Kidney capillary endothelial cell (primary cell): ENCODE measurements at regions not wholly inside any gene's neighbourhood (a gene's known extent, or its start where the extent isn't known, plus 50 kb on each side); places are given as distances from the start of the nearest gene placed in this dataset.

Experiments used
- DNase-seq: peaks from one replicate; pipeline ENCODE4 v3.0.0-alpha.2; 2018; ENCODE audit warnings: low spot score

DNA sequence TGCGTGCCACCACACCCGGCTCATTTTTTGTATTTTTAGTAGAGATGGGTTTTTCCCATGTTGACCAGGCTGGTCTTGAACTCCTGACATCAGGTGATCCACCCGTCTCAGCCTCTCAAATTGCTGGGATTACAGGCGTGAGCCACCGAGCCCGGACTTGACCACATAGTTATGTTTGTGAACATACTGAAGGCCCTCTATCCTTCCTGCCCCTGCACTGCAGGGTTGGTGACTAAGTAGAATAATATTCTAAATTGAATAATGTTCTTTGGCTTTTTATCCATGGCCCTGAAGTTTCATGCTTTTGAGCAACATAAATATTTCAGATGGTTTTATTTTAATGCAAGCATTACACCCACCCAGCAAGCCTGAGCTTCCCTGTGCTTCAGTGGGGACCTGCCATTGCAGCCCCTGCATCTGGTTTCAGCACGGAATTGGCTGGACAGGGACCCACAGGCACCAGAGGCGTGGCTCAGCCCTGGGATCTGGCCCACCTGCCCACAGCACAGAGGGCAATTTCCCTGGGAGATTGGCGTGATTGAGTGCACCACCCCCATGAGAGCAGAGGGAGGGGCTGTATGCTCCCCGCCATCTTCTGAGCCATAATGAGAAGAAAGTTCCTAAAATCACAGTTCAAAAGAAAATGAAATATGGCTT is 460.5 kb downstream of the BRD1 start:
- DNase-seq: no peak

DNA sequence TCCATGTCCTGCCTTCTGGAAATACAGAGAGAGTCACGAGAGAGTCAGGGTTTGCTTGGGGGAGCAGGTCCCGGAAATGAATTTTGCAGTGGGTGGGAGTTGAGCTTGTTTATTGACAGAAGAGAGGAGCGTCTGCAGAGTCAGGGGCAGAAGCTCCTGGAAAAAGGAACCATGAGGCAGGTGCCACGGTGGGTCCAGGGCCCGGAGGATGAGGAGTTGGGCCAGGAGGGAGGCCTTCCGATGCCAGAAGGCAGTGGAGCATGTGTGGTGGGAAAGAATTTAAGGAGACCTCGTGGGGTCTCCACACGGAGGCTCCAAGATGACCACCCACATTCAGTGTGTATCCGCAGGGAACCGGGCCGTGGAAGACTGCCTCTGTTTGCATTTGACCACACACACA is 461.2 kb downstream of the BRD1 start:
- no peak for DNase-seq

DNA sequence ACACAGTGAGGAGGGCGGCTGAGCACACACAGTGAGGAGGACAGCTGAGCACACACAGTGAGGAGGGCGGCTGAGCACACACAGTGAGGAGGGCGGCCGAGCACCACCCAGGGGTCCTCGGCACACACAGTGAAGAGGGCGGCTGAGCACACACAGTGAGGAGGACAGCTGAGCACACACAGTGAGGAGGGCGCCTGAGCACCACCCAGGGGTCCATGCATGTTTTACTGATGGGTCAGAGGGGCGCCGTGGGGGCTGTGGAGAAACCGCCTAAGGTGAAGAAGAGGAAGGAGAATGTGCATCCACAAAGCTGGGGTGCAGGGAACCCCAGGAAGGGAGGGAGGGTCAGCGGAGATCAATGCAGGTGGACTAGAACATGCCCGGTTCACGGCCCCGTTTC is 461.8 kb downstream of the BRD1 start:
- no peak for DNase-seq

DNA sequence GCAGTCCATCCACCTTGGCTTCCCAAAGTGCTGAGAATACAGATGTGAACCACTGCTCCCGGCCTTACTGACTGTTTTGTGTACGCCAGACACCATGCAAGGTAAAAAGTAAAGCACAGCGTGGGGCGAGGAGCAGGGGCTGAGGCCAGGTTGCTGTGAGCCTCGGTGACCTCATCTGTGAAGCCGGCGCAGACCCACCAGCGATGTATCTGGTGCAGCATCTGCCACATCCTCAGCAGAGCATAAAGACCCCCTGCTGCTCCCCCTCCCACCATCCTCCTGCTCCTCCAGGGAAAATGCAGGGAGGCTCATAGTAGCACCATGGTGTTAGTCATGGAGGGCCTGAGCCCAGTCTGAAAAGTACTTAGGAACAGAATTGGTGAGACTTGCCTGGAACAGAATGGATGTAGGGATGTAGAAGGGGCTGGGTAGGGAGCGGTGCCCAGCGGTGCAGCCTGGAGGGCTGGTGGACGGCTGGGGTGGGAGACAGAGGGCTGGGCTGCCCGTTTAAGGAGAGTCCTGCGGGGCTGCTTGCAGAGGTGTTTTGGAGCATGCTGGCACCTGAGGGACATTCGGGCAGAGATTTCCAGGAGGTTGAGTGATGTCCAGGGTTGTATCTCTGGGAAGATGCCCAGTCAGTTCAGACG is 462.4 kb downstream of the BRD1 start:
- DNase-seq: no peak

DNA sequence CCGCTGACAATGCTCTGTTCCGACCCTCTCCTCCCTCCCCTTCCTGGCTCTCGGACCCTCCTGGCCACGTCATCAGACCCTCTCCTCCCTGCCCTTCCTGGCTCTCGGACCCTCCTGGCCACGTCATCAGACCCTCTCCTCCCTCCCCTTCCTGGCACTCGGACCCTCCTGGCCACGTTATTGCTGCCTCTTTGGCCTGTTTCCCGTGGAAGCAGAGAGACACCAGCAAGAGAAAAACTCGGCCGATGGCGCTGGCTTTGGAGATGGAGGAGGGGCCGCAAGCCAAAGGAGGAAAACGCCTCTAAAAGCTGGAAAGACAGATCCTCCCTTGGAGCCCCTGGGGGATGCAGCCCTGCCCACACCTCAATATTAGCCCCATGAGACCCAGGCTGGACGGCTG is 463.3 kb downstream of the BRD1 start:
- no peak for DNase-seq

DNA sequence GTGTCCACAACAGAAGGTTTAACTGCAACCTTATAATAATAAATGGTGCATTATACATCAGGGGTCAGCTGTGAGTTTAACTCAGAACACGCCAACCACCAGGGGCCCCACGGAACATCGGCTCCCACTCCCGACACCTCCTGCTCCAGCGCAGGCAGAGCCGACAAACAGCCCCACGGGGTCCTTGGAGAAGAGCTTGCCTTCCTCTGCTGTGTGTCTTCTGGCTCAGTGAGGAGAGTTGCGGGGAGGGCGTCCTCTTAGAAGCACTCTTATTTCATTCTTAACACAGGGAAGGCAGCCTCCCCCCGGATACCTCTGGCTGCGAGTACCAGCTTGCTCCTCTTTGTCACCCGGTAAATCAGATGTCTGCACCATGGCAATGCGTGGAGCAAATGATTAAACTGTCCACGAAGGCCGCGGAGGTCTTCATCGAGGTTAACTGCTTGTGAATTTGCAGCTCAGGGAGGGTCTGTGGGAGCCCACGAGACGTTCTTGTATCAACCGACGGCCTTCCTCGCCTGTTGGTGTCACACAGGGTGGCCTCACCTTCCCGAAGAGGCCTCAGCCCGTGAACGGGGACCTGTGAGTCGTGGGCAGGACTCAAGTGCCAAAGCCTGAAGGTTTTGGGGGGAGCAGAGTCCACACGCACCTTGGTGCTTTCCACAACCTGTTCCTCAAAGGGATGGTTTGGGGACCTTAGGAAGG is 464.0 kb downstream of the BRD1 start:
- no peak for DNase-seq

DNA sequence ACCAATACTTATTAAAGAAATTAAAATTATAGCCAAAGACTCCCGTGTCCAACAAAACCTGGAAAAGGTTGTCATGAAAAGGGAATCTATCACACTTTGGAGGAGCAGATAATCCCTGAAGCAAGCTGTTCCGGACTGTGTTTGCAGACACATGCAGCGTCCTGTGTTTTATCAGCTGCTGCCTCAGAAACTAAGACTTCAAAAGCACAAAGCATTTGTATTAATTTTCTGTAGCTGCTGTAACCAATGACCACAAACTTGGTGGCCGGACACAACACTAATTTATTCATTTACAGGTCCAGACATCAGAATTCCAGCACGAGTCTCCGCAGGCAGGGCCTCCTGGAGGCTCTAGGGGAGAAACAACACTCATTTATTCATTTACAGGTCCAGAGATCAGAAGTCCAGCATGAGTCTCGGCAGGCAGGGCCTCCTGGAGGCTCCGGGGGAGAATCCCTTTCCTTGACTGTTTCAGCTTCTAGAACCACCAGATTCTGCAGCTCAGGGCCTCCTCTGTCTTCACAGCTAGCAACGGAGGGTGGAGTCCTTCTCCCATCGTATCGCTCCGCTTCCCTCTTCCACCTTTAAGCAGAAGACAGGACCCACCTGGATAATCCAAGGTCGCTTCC is 465.3 kb downstream of the BRD1 start:
- DNase-seq: no peak

DNA sequence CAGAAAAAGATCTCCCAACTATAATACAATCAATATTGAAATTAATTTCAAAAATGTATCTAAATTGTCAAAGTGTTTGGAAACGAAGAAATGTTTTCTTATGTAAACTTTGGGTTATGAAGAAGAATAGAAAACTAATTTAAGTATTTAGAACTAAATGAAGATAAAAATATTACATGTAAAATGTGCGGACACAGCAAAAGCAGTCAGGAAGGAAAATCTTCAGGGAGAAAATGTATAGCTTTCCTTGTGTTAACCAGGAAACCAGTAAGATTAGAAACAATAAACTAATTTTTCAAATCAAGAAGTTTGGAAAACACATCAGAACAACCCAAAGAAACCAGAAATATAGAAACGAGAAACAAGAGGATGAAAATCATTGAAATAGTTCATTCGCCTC is 466.5 kb downstream of the BRD1 start:
- DNase-seq: no peak

DNA sequence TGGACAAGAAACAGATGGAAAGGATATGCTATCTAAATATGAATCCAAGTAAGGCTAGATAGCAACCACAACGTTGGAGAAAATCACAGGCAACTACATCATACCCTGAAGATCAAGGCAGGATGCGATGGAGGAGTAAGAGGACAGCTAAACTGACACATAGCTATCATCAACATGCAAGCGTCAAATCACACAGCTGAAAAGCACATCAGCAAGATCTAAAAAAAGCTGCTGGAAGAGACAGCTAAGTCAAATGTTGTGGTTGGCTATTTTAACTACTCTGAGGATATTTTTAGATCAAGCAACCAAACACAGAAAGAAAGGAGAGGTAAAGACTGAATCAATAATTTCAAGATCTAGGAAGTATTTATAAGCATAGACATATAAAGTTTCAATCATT is 466.9 kb downstream of the BRD1 start:
- no peak for DNase-seq

DNA sequence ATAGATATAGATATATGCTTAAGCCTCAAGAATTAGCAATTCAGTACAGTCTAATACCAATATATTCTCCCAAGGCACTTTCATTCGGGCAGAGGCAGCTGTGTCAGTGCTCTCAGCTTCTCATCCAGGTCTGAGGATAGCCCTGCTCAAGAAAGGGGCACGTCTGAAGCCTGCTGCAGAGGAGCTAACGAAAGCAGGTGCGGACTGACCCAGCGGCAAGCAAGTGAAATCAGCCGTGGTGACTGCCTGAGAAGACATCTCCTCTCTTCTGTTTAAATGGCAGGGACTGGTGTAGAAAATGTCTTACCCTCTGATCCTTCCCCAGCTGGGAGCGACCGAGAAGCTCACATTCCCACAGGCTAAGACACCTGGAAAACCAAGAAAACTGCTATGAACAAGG is 468.6 kb downstream of the BRD1 start:
- no peak for DNase-seq

DNA sequence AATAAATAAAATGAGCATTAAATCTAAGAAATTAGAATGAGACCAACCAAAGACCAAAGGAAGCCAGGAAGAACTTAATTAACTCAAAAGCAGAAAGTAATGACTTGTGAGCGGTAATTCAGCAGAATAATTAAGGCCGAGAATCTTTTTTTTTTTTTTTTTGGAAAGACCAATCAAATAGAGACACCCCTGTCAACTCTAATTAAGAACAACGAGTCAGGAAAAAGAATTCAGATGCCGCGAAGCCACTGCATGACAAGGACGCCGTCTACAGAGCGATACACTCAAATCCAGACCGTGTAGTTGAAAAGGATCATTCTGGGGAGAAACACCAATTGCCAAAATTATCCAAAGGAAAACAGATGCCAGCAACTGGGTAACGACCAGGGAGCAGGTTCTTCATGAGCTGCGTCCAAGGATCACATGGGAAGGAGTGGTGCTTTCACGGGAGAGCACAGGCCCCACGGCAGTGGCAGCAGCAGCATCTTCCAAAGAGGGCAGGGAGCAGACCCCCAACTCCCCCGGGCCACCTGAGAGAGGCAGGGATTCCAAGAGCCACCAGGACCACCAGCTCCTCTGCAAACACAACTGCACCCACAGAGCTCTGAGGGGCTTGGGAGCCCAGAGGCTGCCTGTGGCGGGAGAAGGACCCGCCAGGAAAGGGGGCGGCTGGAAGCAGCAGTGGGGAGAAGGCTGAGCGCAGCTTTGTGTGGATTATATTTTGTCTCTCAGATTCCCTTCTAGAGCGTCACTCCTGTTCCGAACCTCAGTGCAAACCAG is 469.8 kb downstream of the BRD1 start:
- no peak for DNase-seq

DNA sequence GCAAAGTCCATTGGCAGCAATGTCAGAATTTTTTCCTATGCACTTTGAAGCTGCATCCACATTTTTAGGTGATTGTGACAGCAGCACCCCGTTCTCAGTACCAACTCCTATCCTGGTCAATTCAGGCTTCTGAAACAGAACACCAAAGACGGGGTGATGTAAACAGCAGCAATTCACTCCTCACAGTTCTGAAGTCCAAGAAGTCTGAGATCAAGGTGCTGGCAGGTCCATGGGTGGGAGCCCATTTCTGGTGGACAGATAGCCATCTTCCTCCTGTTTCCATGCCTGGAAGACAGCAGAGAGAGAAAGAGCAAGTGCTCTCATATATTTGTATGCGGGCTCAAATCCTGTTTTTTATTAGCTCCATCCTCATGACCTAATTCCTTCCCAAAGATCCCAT is 471.2 kb downstream of the BRD1 start:
- no peak for DNase-seq

DNA sequence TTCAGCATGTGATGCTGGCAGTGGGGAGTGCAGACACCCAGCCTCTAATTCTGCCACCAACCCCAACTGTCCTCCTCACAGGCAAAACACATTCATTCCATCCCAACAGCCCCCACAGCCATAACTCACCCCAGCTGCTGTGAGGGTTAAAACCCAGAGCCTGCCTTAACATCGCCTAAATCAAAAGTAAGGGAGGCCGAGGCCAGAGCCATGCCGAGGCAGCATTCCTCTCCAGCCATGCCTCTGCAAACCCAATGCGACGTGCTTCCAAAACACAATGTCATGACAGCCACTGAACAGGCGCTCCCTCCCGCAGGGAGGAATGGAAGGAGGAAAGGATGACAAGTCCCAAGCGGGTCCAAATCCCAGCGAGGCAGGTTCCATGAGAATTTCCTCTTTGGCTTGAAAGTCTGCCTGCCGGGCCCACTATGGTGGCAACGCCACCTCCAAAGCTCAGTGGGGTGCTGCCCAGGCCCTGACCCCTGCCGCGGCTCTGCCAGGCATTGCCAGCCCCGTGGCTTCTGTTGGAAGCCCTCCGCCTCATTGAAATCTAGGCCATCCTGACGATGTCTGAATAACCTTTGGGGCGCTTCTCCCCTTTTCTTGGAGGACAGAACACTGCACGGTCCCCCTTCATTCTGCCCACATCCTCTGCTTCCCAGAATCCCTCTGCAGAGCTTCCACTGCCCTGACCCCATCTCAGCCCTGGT is 472.3 kb downstream of the BRD1 start:
- DNase-seq: no peak

DNA sequence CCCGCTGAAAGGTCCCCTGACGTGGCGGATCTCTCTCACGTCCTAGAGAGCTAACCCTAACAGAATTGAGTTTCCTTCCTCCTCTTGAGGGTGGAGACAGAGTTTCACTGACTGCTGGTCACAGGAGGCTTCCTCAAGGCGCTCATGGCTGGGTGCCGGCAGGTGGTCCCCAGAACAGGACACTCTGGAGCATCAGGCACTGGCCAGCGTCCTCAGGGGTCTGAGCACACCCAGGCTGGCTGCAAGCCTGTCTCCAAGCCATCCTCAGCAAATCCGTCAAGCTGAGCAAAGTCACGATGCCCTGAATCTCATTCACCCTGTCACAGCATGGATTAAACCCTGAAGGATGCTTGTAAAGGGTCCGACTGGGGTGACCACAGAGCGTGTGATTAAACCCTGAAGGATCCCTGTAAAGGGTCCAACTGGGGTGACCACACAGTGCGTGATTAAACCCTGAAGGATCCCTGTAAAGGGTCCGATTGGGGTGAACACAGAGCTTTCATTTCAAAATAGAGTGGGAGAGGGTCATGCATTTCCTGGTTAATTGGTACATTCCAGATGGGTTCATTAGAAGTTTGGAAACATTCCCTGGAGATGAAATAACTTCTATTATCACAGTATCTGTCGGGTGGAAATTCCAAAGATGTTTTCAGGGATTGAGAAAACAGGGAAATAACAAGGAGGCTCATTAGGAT is 473.0 kb downstream of the BRD1 start:
- no peak for DNase-seq

DNA sequence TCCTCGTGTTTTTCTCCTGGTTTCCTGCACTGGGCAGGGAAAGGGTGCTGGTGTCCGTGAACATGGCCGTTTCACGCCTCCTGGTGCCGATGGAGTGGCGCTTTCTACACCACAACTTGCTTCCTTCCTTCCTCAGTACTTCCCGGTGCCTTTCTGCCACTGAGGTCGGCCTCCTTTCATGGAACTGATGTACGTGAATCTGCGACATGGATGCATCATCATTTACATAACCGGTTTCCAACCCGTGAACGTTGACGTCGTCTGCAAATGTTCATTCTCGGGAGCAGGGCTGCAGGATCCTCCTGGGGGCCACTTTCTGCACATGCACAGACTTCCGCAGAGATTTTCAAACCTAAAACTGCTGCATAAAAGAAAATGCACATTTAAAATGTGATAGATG is 474.4 kb downstream of the BRD1 start:
- DNase-seq: no peak

DNA sequence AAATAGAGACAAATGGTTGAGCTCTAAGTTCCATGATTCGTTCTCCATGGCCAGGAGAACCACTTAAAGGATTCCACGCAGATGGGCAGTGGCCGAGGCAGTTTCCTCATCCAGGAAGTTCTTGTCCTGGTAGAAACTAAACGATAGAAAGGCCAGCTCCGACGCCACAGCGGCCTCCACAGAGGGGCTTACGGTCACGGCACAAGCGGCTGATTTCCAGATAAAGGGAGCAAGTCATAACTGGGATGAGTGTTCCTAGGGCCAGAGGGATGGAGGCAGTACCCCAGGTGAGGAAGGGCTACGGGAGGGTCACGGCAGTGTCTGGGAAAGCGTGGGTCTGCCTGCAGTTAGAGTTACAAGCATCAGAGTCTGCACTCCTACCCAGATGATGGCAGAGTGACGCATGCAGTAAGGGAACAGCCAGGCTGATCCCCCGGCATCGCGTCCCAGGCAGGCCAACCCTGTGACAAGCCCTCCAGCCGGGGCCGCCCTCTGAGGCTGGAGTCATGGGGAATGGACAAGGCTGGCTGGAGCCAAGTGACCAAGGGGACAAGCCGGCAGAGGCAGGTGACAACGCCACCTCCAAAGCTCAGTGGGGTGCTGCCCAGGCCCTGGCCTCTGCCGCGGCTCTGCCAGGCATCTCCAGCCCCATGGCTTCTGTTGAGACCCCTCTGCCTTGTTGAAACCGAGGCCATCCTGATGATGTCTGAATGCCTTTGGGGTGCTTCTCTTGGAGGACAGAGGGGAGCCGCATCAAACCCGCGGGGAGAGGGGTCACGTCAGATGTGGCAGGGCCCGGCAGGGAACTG is 475.1 kb downstream of the BRD1 start:
- no peak for DNase-seq

DNA sequence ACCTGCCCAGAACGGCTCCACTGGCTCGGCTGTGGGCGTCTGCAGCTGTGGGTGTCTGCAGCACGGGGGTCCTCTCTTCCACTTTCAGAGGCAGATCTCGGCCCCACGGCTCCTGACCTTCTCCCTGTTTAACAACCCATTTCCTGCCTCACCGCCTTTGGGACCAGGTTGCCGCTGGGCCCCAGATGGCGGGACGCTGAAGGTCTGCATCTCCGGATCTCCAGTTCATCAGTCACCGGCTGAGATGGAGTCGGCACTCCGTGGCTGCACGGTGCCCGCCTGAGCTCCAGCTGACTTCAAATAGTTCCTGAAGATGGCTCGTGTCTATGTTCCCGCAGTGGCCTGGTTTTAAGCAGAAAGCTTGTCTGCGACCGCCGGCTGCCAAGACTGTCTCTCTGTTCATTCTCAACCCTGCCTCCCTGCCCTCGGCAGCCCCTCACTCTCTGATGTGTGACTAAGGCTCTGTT is 475.9 kb downstream of the BRD1 start:
- DNase-seq: no peak

DNA sequence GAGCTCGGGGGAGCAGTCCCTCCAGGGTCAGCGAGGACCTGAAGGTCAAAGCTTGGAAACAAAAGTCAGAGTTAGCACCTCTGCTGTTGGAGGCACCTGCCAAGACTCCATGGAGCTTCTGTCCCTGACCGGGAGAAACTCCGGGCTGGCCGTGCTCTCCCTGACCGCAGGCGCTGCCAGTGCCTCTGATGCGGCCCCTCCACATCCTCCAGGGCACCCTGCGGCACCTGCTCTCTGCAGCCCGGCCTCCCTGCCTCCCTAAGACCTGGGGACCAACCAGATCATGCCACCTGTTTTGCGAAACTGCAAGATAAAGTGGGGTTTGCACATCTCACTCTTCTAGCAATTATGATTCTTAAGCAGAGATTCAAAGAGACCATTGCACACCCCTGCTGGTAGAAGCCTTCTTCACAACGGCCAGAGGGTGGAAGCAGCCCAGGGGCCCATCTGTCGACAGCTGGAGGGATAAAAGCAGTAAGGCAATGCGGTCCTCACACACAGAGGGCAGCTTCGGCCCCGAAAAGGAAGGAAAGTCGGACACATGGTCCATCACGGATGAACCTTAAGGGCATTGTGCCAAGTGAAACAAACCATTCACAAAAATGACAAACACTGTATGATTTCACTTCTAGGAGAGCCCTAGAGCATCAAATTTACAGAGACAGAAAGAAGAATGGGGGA is 477.1 kb downstream of the BRD1 start:
- no peak for DNase-seq

DNA sequence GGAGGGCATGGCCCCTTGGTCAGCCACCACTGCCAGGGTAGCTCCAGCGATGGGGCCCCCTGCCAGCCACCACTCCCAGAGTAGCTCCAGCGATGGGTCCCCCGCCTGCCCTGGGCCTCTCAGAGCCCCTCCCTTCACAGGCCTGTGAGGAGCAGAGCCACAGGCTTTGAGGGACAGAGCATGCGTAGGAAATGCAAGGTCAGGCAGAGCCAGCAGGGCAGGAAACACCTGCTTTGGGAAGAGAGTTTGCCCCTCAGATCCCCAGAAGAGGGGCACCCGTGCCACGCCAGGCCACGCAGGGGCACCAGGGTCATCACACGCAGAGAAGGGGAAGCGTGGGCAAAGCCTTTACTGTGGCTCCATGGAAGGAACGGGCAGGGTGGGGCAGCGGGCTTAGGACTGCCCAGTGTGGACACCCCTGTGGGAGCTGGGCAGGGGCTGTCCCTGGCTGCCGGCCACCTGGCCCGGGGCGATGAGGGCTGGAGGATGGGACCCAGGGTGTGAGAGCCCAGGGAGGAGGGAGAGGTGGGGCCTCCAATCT is 477.8 kb downstream of the BRD1 start:
- no peak for DNase-seq
